BLaER1 treated with 17β-estradiol and CSF1 and Interleukin-3, amounts not matched to agents 10 nM and 100 nM (cell line): ENCODE measurements at regions not wholly inside any gene's neighbourhood (a gene's known extent, or its start where the extent isn't known, plus 50 kb on each side); places are given as distances from the start of the nearest gene placed in this dataset.

Source experiments
- H3K27ac ChIP-seq, 11 experiments: shearing (Covaris generic); formaldehyde crosslinking; 2 replicates each; pipeline ENCODE4 v1.8.1; 2022
- H3K27me3 ChIP-seq, 11 experiments: shearing (Covaris generic); formaldehyde crosslinking; 2 replicates each; pipeline ENCODE4 v1.8.1; 2022
- H3K36me3 ChIP-seq, 11 experiments: shearing (Covaris generic); formaldehyde crosslinking; 2 replicates each; pipeline ENCODE4 v1.8.1; 2022
- H3K4me1 ChIP-seq, 10 experiments: shearing (Covaris generic); formaldehyde crosslinking; 2 replicates each; pipeline ENCODE4 v1.8.1; 2022
- H3K4me2 ChIP-seq, 11 experiments: shearing (Covaris generic); formaldehyde crosslinking; 2 replicates each; pipeline ENCODE4 v1.8.1; 2022
- H3K4me3 ChIP-seq, 10 experiments: shearing (Covaris generic); formaldehyde crosslinking; 2 replicates each; pipeline ENCODE4 v1.8.1; 2022
- H3K9ac ChIP-seq, 11 experiments: shearing (Covaris generic); formaldehyde crosslinking; 2 replicates each; pipeline ENCODE4 v1.8.1; 2022
- H3K9me3 ChIP-seq, 11 experiments: shearing (Covaris generic); formaldehyde crosslinking; replicated peaks in 1 of 11; 2 replicates each; pipeline ENCODE4 v1.8.1; 2022
- H4K20me1 ChIP-seq, 11 experiments: shearing (Covaris generic); formaldehyde crosslinking; 2 replicates each; pipeline ENCODE4 v1.8.1; 2022
- Cebpa-rat ChIP-seq, 11 experiments: shearing (Covaris generic); IDR thresholded peaks; 2 replicates each; pipeline ENCODE4 v1.8.1; 2022

DNA sequence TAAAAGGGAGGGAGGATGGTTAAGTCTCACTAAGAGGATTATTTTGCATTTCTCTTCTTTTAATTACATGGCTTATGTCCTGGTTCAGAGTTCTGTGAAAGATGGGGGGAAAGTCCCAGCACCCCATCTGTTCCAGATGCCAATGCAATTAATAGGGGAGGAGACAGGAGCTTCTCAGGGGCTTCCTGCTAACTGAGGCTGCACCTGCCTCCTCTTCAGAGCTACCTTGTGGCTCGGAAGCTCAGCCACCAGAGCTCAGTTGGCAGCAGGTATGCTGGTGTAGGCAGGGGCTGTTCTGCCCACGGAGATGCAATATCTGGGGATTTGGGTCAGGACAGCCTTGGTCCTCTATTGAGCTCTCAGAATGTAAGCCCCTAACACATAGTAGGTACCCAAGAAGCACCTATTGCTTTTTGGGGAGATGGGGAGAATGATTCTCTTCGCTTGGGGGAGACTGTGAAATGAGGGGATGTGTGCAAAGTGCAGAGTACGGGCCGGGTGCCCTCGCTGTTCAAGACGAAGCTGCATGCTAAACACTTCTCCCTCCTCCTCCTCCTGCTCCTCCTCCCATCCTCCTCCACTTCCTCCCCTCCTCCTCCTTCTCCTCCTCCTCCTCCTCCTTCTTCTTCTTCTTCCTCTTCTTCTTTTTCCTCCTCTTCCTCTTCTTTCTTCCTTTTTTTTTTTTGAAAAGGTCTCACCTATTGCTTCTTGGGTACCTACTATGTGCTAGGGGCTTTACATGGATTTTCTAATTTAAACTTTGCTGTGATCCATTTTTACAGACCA, 279.0 kb downstream of the PTPRU start:
- H3K27ac ChIP-seq, result no peak overlapping the region
- no peaks in the 10 kb centered on the region for H3K27me3 ChIP-seq
- H3K4me1 ChIP-seq, result peaks cover 0 to 26% (median 21%) of the 10 kb centered on the region in 10 experiments; a peak in 14 of 20 replicates
- H4K20me1 ChIP-seq, result no peaks in the 10 kb centered on the region
- H3K9me3 ChIP-seq, result no peaks in the 10 kb centered on the region
- no peaks in the 10 kb centered on the region for H3K36me3 ChIP-seq
- H3K9ac ChIP-seq, result no peak overlapping the region
- H3K4me3 ChIP-seq, result no peak overlapping the region
- no peak for TF ChIP-seq Cebpa-rat (IDR thresholded peaks at IDR 0.05)
- H3K4me2 ChIP-seq, result peak overlapping the region in 5 of 11 experiments; percentile 0 to 34 (median 14); a peak in 7 of 22 replicates

GRCh38 chr1:29514361-29515169, 278.2 kb downstream of the PTPRU start:
- Histone ChIP-seq H3K4me1 (peaks cover 0 to 26% (median 21%) of the 10 kb centered on the region in 10 experiments; a peak in 14 of 20 replicates), H3K27ac (no peak overlapping the region), H3K36me3 (no peaks in the 10 kb centered on the region), H3K27me3 (no peaks in the 10 kb centered on the region), H3K9ac (no peak overlapping the region), H3K4me3 (no peak overlapping the region), H4K20me1 (no peaks in the 10 kb centered on the region), H3K4me2 (peak overlapping the region in 5 of 11 experiments; percentile 2 to 34 (median 14); a peak in 8 of 22 replicates), H3K9me3 (no peaks in the 10 kb centered on the region)
- TF ChIP-seq Cebpa-rat (IDR thresholded peaks at IDR 0.05), result no peak

- Histone ChIP-seq H4K20me1 (no peaks in the 10 kb centered on the region), H3K36me3 (no peaks in the 10 kb centered on the region), H3K27me3 (no peaks in the 10 kb centered on the region), H3K4me2 (no peak overlapping the region; a peak in 1 of 22 replicates), H3K4me1 (peaks cover 0 to 26% (median 21%) of the 10 kb centered on the region in 10 experiments; a peak in 14 of 20 replicates), H3K9me3 (no peaks in the 10 kb centered on the region), H3K4me3 (no peak overlapping the region), H3K27ac (no peak overlapping the region), H3K9ac (no peak overlapping the region)
- TF ChIP-seq Cebpa-rat (IDR thresholded peaks at IDR 0.05), result no peak
Measured at GRCh38 chr1:29513357-29513756, 277.0 kb downstream of the PTPRU start.

DNA sequence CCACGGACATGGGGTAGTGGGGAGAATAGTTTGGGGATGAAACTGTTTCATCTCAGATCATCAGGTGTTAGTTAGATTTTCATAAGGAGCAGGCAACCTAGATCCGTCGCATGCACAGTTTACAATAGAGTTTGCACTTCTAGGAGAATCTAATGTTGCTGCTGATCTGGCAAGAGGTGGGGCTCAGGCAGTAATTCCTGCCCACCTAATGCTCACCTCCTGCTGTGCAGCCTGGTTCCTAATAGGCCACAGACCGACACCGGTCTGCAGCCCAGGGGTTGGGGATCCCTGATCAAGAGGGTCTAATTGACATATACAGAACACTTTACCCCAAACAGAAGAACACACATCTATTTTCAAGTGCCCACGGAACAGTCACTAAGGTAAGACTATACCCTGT, 275.1 kb downstream of the PTPRU start:
- Histone ChIP-seq H3K27me3 (no peaks in the 10 kb centered on the region), H3K27ac (no peak overlapping the region)
- TF ChIP-seq Cebpa-rat (IDR thresholded peaks at IDR 0.05), result no peak

GRCh38 chr1:29508458-29509107, 272.3 kb downstream of the PTPRU start:
- Histone ChIP-seq H3K9me3 (no peaks in the 10 kb centered on the region), H4K20me1 (no peaks in the 10 kb centered on the region), H3K9ac (no peak overlapping the region), H3K27me3 (no peaks in the 10 kb centered on the region), H3K4me1 (peaks cover 0 to 14% (median 6%) of the 10 kb centered on the region in 10 experiments; a peak in 7 of 20 replicates), H3K27ac (no peak overlapping the region), H3K36me3 (no peaks in the 10 kb centered on the region), H3K4me2 (no peak overlapping the region), H3K4me3 (no peak overlapping the region)
- no peak for TF ChIP-seq Cebpa-rat (IDR thresholded peaks at IDR 0.05)

More for the DNA sequence above, 275.1 kb downstream of the PTPRU start:
- Histone ChIP-seq H3K4me1 (peaks cover 0 to 26% (median 18%) of the 10 kb centered on the region in 10 experiments; a peak in 13 of 20 replicates), H3K9ac (no peak overlapping the region), H3K4me2 (no peak overlapping the region), H4K20me1 (no peaks in the 10 kb centered on the region), H3K9me3 (no peaks in the 10 kb centered on the region), H3K4me3 (no peak overlapping the region), H3K36me3 (no peaks in the 10 kb centered on the region)

DNA sequence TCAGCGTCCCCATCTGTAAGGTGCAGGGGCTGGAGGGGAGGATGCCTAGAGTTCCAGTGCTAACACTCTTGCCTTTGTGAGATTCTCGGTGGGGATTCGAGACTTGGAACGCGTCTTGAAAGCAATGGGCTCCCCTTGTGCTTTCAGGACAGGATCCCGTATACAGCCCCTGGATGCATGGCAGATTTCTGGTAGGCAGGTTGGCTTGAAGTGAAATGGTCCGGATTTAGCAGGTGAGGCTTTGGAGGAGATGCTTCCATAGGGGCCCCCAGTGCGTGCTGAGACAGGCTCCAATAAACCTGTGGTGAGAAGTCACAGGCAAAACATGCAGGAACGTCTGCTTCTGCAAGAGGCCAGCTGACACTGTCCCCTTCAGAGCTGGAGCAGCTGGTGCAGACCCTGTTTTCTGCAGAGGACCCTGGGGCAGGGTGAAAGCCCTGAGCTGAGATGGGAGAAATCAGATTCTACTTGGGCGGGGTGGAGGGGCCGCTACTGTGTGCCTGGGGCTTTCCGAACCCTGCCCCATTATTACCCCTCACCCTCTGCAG, 270.4 kb downstream of the PTPRU start:
- Histone ChIP-seq H3K27ac (no peak overlapping the region), H3K4me3 (no peak overlapping the region), H3K36me3 (no peaks in the 10 kb centered on the region), H3K9me3 (no peaks in the 10 kb centered on the region), H3K9ac (no peak overlapping the region), H3K4me2 (peak overlapping the region in 1 of 11 experiments; percentile 3; a peak in 1 of 22 replicates), H4K20me1 (no peaks in the 10 kb centered on the region), H3K27me3 (no peaks in the 10 kb centered on the region), H3K4me1 (peaks cover 0 to 9% (median 2%) of the 10 kb centered on the region in 10 experiments; a peak in 5 of 20 replicates)
- TF ChIP-seq Cebpa-rat (IDR thresholded peaks at IDR 0.05), result no peak

DNA sequence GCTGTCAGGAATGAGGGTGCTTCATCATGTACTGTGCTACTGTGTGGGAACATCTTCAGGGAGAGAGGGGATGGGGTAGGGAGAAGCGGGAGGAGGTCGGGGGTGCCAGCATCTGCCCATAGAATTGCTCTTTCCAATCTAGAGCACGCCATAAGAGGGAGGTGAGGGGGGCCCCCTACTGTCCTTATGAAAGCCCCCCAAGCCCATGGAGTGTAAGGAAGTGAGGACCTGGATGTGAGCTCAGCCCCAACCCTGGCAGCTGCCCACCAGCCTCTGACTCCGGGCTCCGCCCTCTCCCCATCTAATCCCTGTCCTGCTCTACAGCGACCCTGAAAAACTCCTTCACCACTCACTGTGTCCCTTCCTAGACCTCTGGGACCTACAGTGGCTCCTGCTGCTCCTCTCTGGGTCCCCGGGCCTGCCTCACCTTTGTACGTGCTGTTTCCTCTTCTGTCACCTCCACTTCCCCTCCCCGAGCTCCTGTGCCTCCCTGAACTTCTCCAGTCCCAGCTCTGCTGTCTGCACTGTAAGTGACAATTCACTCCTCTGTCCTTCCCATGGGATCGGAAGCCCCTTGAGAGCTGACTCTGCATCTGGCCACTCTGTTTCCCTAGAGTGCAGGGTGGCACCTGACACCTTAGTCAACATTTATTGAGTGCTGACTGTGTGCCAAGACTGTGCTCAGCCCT, 269.4 kb downstream of the PTPRU start:
- Histone ChIP-seq H3K36me3 (no peaks in the 10 kb centered on the region), H3K4me3 (no peak overlapping the region), H3K9ac (no peak overlapping the region), H3K4me1 (peaks cover 0 to 9% (median 2%) of the 10 kb centered on the region in 10 experiments; a peak in 5 of 20 replicates), H4K20me1 (no peaks in the 10 kb centered on the region), H3K4me2 (no peak overlapping the region), H3K27ac (no peak overlapping the region), H3K9me3 (no peaks in the 10 kb centered on the region), H3K27me3 (no peaks in the 10 kb centered on the region)
- no peak for TF ChIP-seq Cebpa-rat (IDR thresholded peaks at IDR 0.05)

- Histone ChIP-seq H3K27ac (no peak overlapping the region), H4K20me1 (no peaks in the 10 kb centered on the region), H3K9ac (no peak overlapping the region), H3K27me3 (no peaks in the 10 kb centered on the region), H3K4me3 (no peak overlapping the region), H3K4me2 (no peak overlapping the region), H3K36me3 (no peaks in the 10 kb centered on the region), H3K4me1 (peaks cover 0 to 9% (median 2%) of the 10 kb centered on the region in 10 experiments; a peak in 5 of 20 replicates), H3K9me3 (no peaks in the 10 kb centered on the region)
- no peak for TF ChIP-seq Cebpa-rat (IDR thresholded peaks at IDR 0.05)
Measured at GRCh38 chr1:29504709-29505410, 268.5 kb downstream of the PTPRU start.
